Transverse colon (tissue), 4 donors: ENCODE measurements at regions not wholly inside any gene's neighbourhood (a gene's known extent, or its start where the extent isn't known, plus 50 kb on each side); places are given as distances from the start of the nearest gene placed in this dataset.
"Not testable (repeated sequence)": the region's sequence is repeated elsewhere in the genome, so short reads cannot be mapped to it uniquely, and the experiment has no call there.

Experiments
- DNase-seq: peaks from one replicate; pipeline ENCODE4 v3.0.0-alpha.2; 2019
- H3K27ac ChIP-seq, 4 donors: fragments of 200-600 bp; sonication (generic); 2 replicates each; pipeline ENCODE4 v1.5.1; 2016 to 2018; ENCODE audit warnings: inconsistent platforms in 4 of 4
- H3K27me3 ChIP-seq: fragments of 200-600 bp; sonication (generic); 2 replicates; pipeline ENCODE4 v1.5.1; 2017; ENCODE audit warnings: inconsistent platforms
- H3K36me3 ChIP-seq, 4 donors: fragments of 200-600 bp; sonication (generic); 2 replicates each; pipeline ENCODE4 v1.5.1; 2017 to 2019; ENCODE audit warnings: inconsistent platforms in 4 of 4
- H3K4me1 ChIP-seq, 4 donors: fragments of 200-600 bp; sonication (generic); 2 replicates each; pipeline ENCODE4 v1.5.1; 2017 to 2020; ENCODE audit warnings: inconsistent platforms in 4 of 4
- H3K4me3 ChIP-seq, 4 donors: fragments of 200-600 bp; sonication (generic); 1 replicate in 1 of 4; 2 replicates in 3 of 4; pipeline versions ENCODE4 v1.5.1 to v1.6.1; 2017 to 2019; ENCODE audit warnings: inconsistent platforms in 4 of 4
- H3K9me3 ChIP-seq, 2 donors: fragments of 200-600 bp; sonication (generic); 2 replicates each; pipeline ENCODE4 v1.5.1; 2017 to 2019; ENCODE audit warnings: inconsistent platforms in 2 of 2
- CTCF ChIP-seq, 5 experiments: fragments of 200-600 bp in 3 of 5; fragments of 450-650 bp in 2 of 5; sonication (generic) in 3 of 5; IDR thresholded peaks; 1 replicate in 2 of 5; 2 replicates in 3 of 5; pipeline ENCODE4 v1.5.1; 2016 to 2017; ENCODE audit warnings: antibody characterized with exemption in 5 of 5, inconsistent platforms in 3 of 5, mild to moderate bottlenecking in 2 of 5, moderate library complexity in 1 of 5
- EP300 ChIP-seq: sonication (generic); formaldehyde crosslinking; IDR thresholded peaks from one replicate; pipeline ENCODE4 v1.6.1; 2017; ENCODE audit warnings: antibody characterized with exemption, low read depth
- POLR2A ChIP-seq: fragments of 450-650 bp; IDR thresholded peaks from one replicate; pipeline ENCODE4 v1.6.1; 2016; ENCODE audit warnings: antibody characterized with exemption, mild to moderate bottlenecking, moderate library complexity
- POLR2AphosphoS5 ChIP-seq, 3 donors: sonication (generic); formaldehyde crosslinking; IDR thresholded peaks; one replicate each; pipeline ENCODE4 v1.6.1; 2016; ENCODE audit warnings: antibody characterized with exemption in 3 of 3
- WGBS, 2 donors: methylation state at CpG; one replicate each; pipeline ENCODE4 v1.1.5; 2018; ENCODE audit warnings: low coverage in 1 of 2; 5-methylcytosine and 5-hydroxymethylcytosine counted together
- in situ Hi-C, 4 donors: fragments of 200-750 bp; cut with MboI; loops; one replicate each; pipeline versions ENCODE4 v1.15.0 to v1.15.1; 2017; ENCODE audit warnings: low sequenced_read_pairs in 3 of 4, low pct_ligation_motif_present in 1 of 4, low pct_unique_long_range_greater_than_20kb in 1 of 4
- intact Hi-C: fragments of 100-400 bp; cut with DNase I; formaldehyde crosslinking; loops from one replicate; pipeline ENCODE4 v1.15.1; 2023; ENCODE audit warnings: low total_unique reads

- no peaks in the 10 kb centered on the region for H3K4me1 ChIP-seq
- intact Hi-C loops, result no loop called here
- H3K27ac ChIP-seq, result no peak overlapping the region
- TF ChIP-seq CTCF (IDR thresholded peaks at IDR 0.05) (no peak), POLR2A (no peak), EP300 (no peak), POLR2AphosphoS5 (IDR thresholded peaks at IDR 0.05) (no peak)
- H3K27me3 ChIP-seq, result no peaks in the 10 kb centered on the region
- in situ Hi-C loops, result no loop called here
- H3K9me3 ChIP-seq, result no peaks in the 10 kb centered on the region
- H3K4me3 ChIP-seq, result no peak overlapping the region
- no peaks in the 10 kb centered on the region for H3K36me3 ChIP-seq
- no peak for DNase-seq
These were observed 222.5 kb upstream of the TOM1L1 start for GRCh38 chr17:54678158-54678557.

- Histone ChIP-seq H3K36me3 (no peaks in the 10 kb centered on the region), H3K27me3 (no peaks in the 10 kb centered on the region), H3K4me3 (no peak overlapping the region), H3K27ac (no peak overlapping the region), H3K4me1 (no peaks in the 10 kb centered on the region), H3K9me3 (no peaks in the 10 kb centered on the region)
- in situ Hi-C loops (no loop called here), intact Hi-C loops (no loop called here)
- DNase-seq, result no peak
- WGBS, 2 donors, result 72 to 88% methylated on average over 3 to 9 of the region's 9 CpGs
- no peak for TF ChIP-seq POLR2A
- no peak for TF ChIP-seq POLR2AphosphoS5 (IDR thresholded peaks at IDR 0.05)
- TF ChIP-seq CTCF (IDR thresholded peaks at IDR 0.05), result no peak
- TF ChIP-seq EP300, result no peak
These were observed 220.2 kb upstream of the TOM1L1 start for GRCh38 chr17:54680410-54680809.

GRCh38 chr17:54694287-54694887, 206.3 kb upstream of the TOM1L1 start:
- H3K27ac ChIP-seq, result no peak overlapping the region
- TF ChIP-seq POLR2AphosphoS5 (IDR thresholded peaks at IDR 0.05) (no peak), EP300 (no peak), POLR2A (no peak), CTCF (IDR thresholded peaks at IDR 0.05) (no peak)
- intact Hi-C loops, result no loop called here
- no peak overlapping the region for H3K4me3 ChIP-seq
- H3K36me3 ChIP-seq, result no peaks in the 10 kb centered on the region
- no peaks in the 10 kb centered on the region for H3K9me3 ChIP-seq
- WGBS, 2 donors, result 82 to 87% methylated on average over 2 of the region's 2 CpGs
- in situ Hi-C loops, result no loop called here
- no peak for DNase-seq
- no peaks in the 10 kb centered on the region for H3K27me3 ChIP-seq
- no peaks in the 10 kb centered on the region for H3K4me1 ChIP-seq

GRCh38 chr17:54712798-54713197, 187.9 kb upstream of the TOM1L1 start:
- H3K4me1 ChIP-seq, in situ Hi-C loops, H3K27me3 ChIP-seq, H3K4me3 ChIP-seq, H3K9me3 ChIP-seq, DNase-seq, H3K36me3 ChIP-seq, H3K27ac ChIP-seq, intact Hi-C loops: not testable (repeated sequence)
- 20 to 38% methylated on average over 3 to 4 of the region's 4 CpGs for WGBS, 2 donors

- TF ChIP-seq EP300, result no peak
- no peak for TF ChIP-seq POLR2AphosphoS5 (IDR thresholded peaks at IDR 0.05)
- TF ChIP-seq POLR2A, result no peak
- TF ChIP-seq CTCF (IDR thresholded peaks at IDR 0.05), result no peak
- Histone ChIP-seq H3K4me1 (no peaks in the 10 kb centered on the region), H3K9me3 (no peaks in the 10 kb centered on the region), H3K4me3 (no peak overlapping the region), H3K27me3 (no peaks in the 10 kb centered on the region), H3K36me3 (no peaks in the 10 kb centered on the region), H3K27ac (no peak overlapping the region)
- WGBS, 2 donors, result 79 to 84% methylated on average over 2 of the region's 2 CpGs
- intact Hi-C loops, result no loop called here
- no peak for DNase-seq
- in situ Hi-C loops, result no loop called here
These were observed 182.4 kb upstream of the TOM1L1 start for GRCh38 chr17:54718286-54718685.
